ENCODE measurements at regions not wholly inside any gene's neighbourhood (a gene's known extent, or its start where the extent isn't known, plus 50 kb on each side); places are given as distances from the start of the nearest gene placed in this dataset.

DNA sequence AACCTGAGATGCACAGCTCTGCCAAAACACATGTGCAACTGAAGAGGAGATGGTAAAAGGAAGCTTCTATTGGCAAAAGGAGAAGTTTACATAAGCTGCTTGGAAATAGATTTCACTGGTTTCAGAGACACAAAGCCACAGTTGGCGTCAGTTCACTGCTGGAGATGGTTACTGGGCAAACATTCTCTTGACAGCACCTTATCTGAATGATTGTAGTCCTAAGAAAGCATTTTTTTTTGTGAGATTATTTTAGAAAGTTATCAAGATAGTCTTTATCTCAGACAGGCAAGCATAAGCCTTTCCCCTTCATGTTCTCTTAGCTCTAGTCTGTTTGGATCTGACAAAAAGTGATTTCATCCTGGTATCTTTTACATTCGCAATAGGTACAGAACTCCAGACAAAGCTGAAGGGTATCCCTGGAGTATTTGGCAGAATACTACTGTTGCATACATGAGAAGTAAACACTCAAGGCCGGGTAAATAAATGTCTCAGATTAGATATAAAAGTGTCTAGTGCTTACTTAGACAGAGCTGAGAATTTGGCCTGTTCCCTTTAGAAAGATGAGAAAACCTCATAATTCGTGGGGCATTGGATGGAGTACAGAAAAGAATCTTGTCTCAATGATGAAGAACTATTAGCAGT is 1668.0 kb upstream of the NUDT12 start:
- no peak for TF ChIP-seq POLR2AphosphoS5 (IDR thresholded peaks at IDR 0.05)
- TF ChIP-seq, protein P1, sequence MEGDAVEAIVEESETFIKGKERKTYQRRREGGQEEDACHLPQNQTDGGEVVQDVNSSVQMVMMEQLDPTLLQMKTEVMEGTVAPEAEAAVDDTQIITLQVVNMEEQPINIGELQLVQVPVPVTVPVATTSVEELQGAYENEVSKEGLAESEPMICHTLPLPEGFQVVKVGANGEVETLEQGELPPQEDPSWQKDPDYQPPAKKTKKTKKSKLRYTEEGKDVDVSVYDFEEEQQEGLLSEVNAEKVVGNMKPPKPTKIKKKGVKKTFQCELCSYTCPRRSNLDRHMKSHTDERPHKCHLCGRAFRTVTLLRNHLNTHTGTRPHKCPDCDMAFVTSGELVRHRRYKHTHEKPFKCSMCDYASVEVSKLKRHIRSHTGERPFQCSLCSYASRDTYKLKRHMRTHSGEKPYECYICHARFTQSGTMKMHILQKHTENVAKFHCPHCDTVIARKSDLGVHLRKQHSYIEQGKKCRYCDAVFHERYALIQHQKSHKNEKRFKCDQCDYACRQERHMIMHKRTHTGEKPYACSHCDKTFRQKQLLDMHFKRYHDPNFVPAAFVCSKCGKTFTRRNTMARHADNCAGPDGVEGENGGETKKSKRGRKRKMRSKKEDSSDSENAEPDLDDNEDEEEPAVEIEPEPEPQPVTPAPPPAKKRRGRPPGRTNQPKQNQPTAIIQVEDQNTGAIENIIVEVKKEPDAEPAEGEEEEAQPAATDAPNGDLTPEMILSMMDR (IDR thresholded peaks at IDR 0.05): no peak
